NCI-H2227 (cell line): ENCODE measurements at regions not wholly inside any gene's neighbourhood (a gene's known extent, or its start where the extent isn't known, plus 50 kb on each side); places are given as distances from the start of the nearest gene placed in this dataset.
"Not testable (repeated sequence)": the region's sequence is repeated elsewhere in the genome, so short reads cannot be mapped to it uniquely, and the experiment has no call there.

ENCODE experiments used
- DNase-seq: peaks from one replicate; lab custom pipeline; 2025; ENCODE audit not compliant: unreplicated experiment; lab: John Stamatoyannopoulos, UW

- no peak for DNase-seq
These were observed 83.9 kb upstream of the SIPA1L2 start for GRCh38 chr1:232713785-232714184.

- DNase-seq, result no peak
These were observed 85.2 kb upstream of the SIPA1L2 start for GRCh38 chr1:232715154-232715553.

- DNase-seq, result not testable (repeated sequence)
These were observed 87.3 kb upstream of the MAP10 start for GRCh38 chr1:232717911-232718310.

- no peak for DNase-seq
These were observed 86.0 kb upstream of the MAP10 start for GRCh38 chr1:232718928-232719927.

GRCh38 chr1:232722626-232723025, 82.6 kb upstream of the MAP10 start:
- no peak for DNase-seq

DNA sequence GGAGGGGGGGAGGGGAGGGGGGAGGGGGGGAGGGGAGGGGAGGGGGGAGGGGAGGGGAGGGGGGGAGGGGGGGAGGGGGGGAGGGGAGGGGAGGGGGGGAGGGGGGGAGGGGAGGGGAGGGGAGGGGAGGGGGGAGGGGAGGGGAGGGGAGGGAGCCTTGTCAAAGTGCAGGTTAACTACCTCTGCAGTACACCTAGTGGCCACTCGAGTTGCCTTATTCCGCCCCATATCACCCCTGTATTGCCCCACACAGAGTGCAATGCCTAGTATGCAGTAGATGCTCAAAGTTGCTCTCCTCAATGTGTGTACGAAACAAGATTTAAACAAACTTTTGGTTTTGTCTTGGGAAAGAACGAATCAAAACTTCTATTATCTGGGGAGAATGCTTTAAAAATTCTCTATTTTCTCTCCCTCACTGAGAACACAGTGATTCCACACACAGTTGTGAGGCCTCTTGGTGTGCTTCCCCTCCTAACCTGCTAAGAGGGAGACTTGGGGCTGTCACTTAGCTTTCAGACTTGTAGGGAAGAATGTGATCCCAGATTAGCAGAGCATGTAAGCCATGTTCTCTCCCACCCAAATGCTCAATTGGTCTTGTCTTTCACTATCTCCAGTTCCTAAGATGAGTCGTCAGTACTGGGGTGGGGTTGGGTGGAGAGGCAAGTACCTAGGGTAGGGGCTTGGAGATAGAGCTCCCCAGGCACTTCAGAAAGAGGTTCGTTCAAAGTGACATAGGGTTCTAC, 79.7 kb upstream of the MAP10 start:
- DNase-seq, result no peak

GRCh38 chr1:232726048-232726779, 79.0 kb upstream of the MAP10 start:
- no peak for DNase-seq

- DNase-seq, result no peak
These were observed 76.5 kb upstream of the MAP10 start for GRCh38 chr1:232728507-232729263.

- no peak for DNase-seq
These were observed 72.8 kb upstream of the MAP10 start for GRCh38 chr1:232732344-232732910.

- DNase-seq, result no peak
These were observed 67.3 kb upstream of the MAP10 start for GRCh38 chr1:232737917-232738316.

GRCh38 chr1:232743999-232744398, 61.2 kb upstream of the MAP10 start:
- DNase-seq, result no peak

DNA sequence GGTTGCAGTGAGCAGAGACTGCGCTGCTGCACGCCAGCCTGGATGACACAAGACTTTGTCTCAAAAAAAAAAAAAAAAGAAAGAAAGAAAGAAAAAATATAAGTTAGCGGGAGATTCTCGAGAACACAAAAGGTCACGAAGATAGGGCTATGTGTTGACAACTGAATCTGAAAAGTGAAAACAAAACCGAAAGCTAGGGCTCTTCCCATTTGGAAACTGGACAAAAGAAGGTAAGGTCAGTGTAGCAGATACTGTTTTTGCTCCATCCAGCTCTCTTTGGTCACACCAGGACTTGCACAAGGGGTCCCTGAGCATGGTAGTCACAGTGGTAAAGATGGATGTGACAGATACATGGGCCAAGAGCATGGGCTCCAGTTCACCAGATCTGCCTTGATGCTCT, 60.4 kb upstream of the MAP10 start:
- no peak for DNase-seq

DNA sequence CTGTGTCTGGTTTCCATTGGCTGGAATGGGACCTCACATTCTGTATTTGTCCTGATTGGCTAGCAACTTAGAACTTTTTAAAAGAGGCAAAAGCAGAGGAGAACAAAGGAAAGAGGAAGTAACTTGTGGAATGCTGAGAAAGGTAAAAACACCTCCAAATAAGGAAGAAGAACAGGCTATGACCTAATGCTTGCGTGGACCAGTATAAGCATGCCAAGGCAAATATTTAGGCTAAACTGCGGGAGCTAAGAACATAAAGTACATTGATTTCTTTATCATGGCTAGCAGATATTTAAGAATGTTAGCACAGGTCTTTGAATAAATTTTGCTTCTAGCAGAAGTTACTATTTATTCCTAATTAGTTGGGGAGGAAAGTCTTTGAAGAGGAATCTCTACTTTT, 59.5 kb upstream of the MAP10 start:
- DNase-seq, result not testable (repeated sequence)

GRCh38 chr1:232748910-232749368, 56.3 kb upstream of the MAP10 start:
- DNase-seq, result no peak

- DNase-seq, result peak; percentile 35
These were observed 53.6 kb upstream of the MAP10 start for GRCh38 chr1:232751393-232752140.

DNA sequence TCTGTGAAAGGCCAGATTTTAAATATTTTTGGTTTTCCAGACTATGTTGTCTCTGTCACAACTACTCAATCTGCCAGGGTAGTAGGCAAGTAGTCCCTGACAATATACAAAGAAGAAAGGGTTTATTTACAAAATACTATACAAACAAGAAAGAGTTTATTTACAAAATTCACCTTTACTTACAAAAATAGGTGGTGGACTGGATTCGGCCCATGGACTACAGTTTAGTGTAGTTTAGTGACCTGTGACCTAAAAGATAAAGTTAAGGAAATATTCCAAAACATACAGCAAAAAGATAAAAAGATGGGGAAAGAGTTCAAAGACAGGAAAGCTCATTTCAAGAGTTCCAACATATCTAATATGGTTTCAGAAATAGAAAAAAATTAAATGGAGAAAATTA, 52.9 kb upstream of the MAP10 start:
- no peak for DNase-seq

DNA sequence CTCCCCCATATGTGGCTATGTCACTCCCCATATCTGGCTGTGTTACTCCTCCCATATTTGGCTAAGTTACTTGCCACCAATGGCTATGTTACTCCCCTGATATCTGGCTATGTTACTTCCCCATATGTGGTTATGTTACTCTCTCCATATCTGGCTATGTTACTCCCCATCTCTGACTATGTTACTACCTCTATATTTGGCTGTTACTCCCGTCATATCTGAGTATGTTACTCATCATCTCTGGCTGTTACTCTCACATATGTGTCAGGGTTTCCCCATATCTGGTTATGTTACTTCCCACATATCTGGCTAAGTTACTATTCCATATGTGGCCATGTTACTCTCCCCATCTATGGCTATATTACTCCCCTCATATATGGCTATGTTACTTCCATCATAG, 50.3 kb upstream of the MAP10 start:
- no peak for DNase-seq
